ENCODE measurements at regions not wholly inside any gene's neighbourhood (a gene's known extent, or its start where the extent isn't known, plus 50 kb on each side); places are given as distances from the start of the nearest gene placed in this dataset.

GRCh38 chr2:104744537-104744936, 109.4 kb upstream of the POU3F3 start:
- DNase-seq (ENCODE audit: low spot score), result no peak
- H3K4me3 ChIP-seq, result no peak overlapping the region
- TF ChIP-seq, protein P1, sequence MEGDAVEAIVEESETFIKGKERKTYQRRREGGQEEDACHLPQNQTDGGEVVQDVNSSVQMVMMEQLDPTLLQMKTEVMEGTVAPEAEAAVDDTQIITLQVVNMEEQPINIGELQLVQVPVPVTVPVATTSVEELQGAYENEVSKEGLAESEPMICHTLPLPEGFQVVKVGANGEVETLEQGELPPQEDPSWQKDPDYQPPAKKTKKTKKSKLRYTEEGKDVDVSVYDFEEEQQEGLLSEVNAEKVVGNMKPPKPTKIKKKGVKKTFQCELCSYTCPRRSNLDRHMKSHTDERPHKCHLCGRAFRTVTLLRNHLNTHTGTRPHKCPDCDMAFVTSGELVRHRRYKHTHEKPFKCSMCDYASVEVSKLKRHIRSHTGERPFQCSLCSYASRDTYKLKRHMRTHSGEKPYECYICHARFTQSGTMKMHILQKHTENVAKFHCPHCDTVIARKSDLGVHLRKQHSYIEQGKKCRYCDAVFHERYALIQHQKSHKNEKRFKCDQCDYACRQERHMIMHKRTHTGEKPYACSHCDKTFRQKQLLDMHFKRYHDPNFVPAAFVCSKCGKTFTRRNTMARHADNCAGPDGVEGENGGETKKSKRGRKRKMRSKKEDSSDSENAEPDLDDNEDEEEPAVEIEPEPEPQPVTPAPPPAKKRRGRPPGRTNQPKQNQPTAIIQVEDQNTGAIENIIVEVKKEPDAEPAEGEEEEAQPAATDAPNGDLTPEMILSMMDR (IDR thresholded peaks at IDR 0.05), result no peak
- H3K4me1 ChIP-seq (ENCODE audit: control insufficient read depth in 1 of 2, low read depth in 2 of 2), result no peaks in the 10 kb centered on the region
- no peak for ATAC-seq (ENCODE audit: insufficient number of reproducible peaks, low FRiP score, low read depth)
- H3K36me3 ChIP-seq, result no peaks in the 10 kb centered on the region
- no peak overlapping the region for H3K27ac ChIP-seq
- no peaks in the 10 kb centered on the region for H3K9me3 ChIP-seq
- H3K27me3 ChIP-seq (replicated peaks; ENCODE audit: insufficient read depth), result no peaks in the 10 kb centered on the region

DNA sequence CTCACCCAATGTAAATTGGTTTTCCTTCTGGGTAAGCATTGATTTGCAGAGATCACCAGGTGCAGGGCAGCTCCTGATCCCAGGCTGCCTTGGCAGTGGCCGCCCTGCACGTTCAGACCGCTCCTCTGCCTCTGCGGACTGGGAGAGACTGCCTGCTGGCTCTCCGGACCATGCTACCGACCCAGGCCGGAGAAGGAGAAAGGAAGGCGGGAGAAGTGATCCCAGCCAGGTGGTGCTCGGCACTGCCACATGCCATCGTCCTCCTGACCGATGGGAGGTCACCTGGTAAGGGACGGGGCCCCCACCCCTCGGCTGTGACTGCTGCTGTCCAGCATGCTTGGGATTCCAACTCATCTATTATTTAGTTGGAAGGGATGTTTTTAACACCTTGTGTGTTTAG, 108.1 kb upstream of the POU3F3 start:
- Histone ChIP-seq H3K27me3 (replicated peaks; ENCODE audit: insufficient read depth) (no peaks in the 10 kb centered on the region), H3K4me3 (no peak overlapping the region), H3K9me3 (no peaks in the 10 kb centered on the region), H3K4me1 (ENCODE audit: control insufficient read depth in 1 of 2, low read depth in 2 of 2) (no peaks in the 10 kb centered on the region), H3K27ac (no peak overlapping the region), H3K36me3 (no peaks in the 10 kb centered on the region)
- no peak for DNase-seq (ENCODE audit: low spot score)
- TF ChIP-seq, protein P1 (IDR thresholded peaks at IDR 0.05), result no peak
- ATAC-seq (ENCODE audit: insufficient number of reproducible peaks, low FRiP score, low read depth), result no peak

GRCh38 chr2:104746299-104746698, 107.6 kb upstream of the POU3F3 start:
- TF ChIP-seq, protein P1 (IDR thresholded peaks at IDR 0.05), result no peak
- Histone ChIP-seq H3K9me3 (no peaks in the 10 kb centered on the region), H3K4me1 (ENCODE audit: control insufficient read depth in 1 of 2, low read depth in 2 of 2) (no peaks in the 10 kb centered on the region), H3K27me3 (replicated peaks; ENCODE audit: insufficient read depth) (no peaks in the 10 kb centered on the region), H3K4me3 (no peak overlapping the region), H3K27ac (no peak overlapping the region), H3K36me3 (no peaks in the 10 kb centered on the region)
- DNase-seq (ENCODE audit: low spot score) (no peak), ATAC-seq (ENCODE audit: insufficient number of reproducible peaks, low FRiP score, low read depth) (no peak)

DNA sequence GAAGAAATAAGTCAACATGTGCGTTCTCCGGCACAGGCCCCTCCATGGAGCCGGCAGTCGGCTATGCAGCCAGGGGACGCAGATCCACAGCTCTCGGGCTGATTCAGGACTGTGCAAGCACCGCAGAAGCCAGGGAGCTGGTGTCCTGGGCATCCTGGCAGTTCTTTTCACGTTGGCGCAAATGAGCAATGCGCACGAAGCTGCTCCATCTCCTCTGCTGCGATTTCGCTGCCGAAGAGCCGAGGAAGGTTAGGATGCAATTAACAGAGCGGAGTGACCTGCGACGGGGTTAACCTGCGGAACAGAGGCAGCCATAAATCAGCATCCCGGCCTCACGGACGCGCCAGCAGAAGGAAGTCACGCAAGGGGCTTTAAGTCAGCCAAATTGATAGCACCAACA, 107.1 kb upstream of the POU3F3 start:
- Histone ChIP-seq H3K4me1 (ENCODE audit: control insufficient read depth in 1 of 2, low read depth in 2 of 2) (no peaks in the 10 kb centered on the region), H3K9me3 (no peaks in the 10 kb centered on the region), H3K27me3 (replicated peaks; ENCODE audit: insufficient read depth) (no peaks in the 10 kb centered on the region), H3K36me3 (no peaks in the 10 kb centered on the region), H3K27ac (no peak overlapping the region), H3K4me3 (no peak overlapping the region)
- TF ChIP-seq, protein P1 (IDR thresholded peaks at IDR 0.05), result no peak
- ATAC-seq (ENCODE audit: insufficient number of reproducible peaks, low FRiP score, low read depth), result no peak
- no peak for DNase-seq (ENCODE audit: low spot score)

DNA sequence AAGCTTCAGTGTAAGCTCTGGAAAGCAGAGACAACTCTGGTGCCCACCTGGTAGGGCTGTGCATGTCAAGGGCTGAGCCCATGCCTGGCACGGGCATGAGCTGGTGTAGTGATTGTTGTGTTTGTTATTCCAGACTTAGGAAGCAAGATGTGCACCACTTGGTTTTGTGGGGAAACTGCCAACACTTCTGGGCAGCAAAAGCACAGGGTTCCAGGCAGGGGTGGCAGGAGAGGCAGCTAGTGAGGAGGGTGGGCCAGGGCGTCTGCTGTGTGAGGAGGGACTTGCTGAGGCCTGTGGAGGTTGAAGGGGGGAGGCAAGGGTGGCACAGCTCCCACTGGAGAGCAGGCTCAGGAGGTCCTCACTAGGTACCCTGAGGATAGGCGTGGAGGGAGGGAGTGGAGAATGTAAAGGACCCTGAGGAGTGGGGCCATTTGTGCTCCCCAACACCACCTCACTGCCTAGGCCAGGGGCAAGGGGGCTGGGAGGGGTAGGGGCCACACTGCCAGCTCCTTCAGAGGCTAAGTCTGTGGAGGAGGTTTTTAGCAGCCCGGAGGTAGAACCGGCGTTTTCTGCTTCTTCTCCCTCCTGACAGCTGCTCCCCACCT, 104.0 kb upstream of the POU3F3 start:
- Histone ChIP-seq H3K27ac (no peak overlapping the region), H3K4me3 (no peak overlapping the region), H3K36me3 (no peaks in the 10 kb centered on the region), H3K27me3 (replicated peaks; ENCODE audit: insufficient read depth) (no peaks in the 10 kb centered on the region), H3K4me1 (ENCODE audit: control insufficient read depth in 1 of 2, low read depth in 2 of 2) (no peaks in the 10 kb centered on the region), H3K9me3 (no peaks in the 10 kb centered on the region)
- no peak for ATAC-seq (ENCODE audit: insufficient number of reproducible peaks, low FRiP score, low read depth)
- TF ChIP-seq, protein P1 (IDR thresholded peaks at IDR 0.05), result no peak
- no peak for DNase-seq (ENCODE audit: low spot score)

Data from thoracic aorta (tissue), 2 donors.